Esophagus squamous epithelium (tissue), 4 donors: ENCODE measurements at regions not wholly inside any gene's neighbourhood (a gene's known extent, or its start where the extent isn't known, plus 50 kb on each side); places are given as distances from the start of the nearest gene placed in this dataset.

Experiments used
- POLR2A ChIP-seq, 4 donors: fragments of 450-650 bp; IDR thresholded peaks; one replicate each; pipeline ENCODE4 v1.6.1; 2017; ENCODE audit warnings: antibody characterized with exemption in 4 of 4, mild to moderate bottlenecking in 4 of 4, moderate library complexity in 3 of 4
- TF ChIP-seq, protein P1 (sequence below), 6 experiments: fragments of 450-650 bp in 4 of 6; fragments of 200-600 bp in 2 of 6; sonication (generic) in 2 of 6; IDR thresholded peaks; one replicate each; pipeline ENCODE4 v1.5.1; 2016 to 2019; ENCODE audit warnings: antibody characterized with exemption in 6 of 6, mild to moderate bottlenecking in 4 of 6, moderate library complexity in 4 of 6

DNA sequence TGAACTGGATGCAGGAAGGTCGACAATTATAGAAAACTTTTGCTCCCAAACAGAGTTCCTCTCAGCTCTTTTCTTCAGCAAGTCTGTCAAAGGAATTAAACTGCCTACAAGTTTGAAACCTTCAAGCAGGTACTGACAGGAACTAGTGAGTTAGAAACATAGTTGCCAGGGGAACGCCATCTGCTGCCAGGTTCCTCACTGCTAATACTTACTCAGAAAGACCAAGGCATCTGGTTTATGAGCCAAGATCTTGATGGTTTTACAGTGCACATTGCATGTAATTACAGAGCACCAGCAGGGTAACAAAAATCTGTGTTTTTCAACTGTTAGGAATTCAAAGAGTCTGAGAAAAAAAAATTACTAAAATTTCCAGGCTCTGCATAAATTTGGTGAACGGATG is 300.0 kb upstream of the NRG3 start:
- TF ChIP-seq, protein P1, sequence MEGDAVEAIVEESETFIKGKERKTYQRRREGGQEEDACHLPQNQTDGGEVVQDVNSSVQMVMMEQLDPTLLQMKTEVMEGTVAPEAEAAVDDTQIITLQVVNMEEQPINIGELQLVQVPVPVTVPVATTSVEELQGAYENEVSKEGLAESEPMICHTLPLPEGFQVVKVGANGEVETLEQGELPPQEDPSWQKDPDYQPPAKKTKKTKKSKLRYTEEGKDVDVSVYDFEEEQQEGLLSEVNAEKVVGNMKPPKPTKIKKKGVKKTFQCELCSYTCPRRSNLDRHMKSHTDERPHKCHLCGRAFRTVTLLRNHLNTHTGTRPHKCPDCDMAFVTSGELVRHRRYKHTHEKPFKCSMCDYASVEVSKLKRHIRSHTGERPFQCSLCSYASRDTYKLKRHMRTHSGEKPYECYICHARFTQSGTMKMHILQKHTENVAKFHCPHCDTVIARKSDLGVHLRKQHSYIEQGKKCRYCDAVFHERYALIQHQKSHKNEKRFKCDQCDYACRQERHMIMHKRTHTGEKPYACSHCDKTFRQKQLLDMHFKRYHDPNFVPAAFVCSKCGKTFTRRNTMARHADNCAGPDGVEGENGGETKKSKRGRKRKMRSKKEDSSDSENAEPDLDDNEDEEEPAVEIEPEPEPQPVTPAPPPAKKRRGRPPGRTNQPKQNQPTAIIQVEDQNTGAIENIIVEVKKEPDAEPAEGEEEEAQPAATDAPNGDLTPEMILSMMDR (IDR thresholded peaks at IDR 0.05): no peak
- TF ChIP-seq POLR2A (IDR thresholded peaks at IDR 0.05): no peak
